ENCODE measurements at regions not wholly inside any gene's neighbourhood (a gene's known extent, or its start where the extent isn't known, plus 50 kb on each side); places are given as distances from the start of the nearest gene placed in this dataset.
A peak's percentile ranks its signal among the peaks of the same experiment; 100 is the strongest.
"Not testable (repeated sequence)": the region's sequence is repeated elsewhere in the genome, so short reads cannot be mapped to it uniquely, and the experiment has no call there.

DNA sequence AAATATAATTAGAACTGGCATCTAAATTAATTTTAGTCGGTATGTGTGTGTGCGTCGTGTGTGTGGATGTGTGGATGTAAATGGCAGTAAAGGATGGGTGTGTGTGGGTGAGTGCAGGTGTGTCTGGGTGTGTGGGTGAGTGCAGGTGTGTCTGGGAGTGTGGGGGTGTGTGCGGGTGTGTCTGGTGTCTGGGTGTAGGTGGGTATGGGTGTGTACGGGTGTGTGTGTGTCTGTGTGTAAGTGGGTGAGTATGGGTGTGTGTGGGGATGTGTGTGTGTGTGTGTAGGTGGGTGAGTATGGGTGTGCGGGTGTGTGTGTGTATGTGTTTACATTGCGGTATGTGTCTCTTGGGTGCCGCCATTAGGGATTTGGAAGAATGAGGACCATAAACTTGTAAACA is 55.0 kb downstream of the OR11H1 start:
- H3K27me3 ChIP-seq (ENCODE audit: control insufficient read depth, insufficient read depth, low read length); H3K9ac ChIP-seq (ENCODE audit: low read length in 3 of 3); intact Hi-C loops (cut with DNase I); FAIRE-seq; H3K9me3 ChIP-seq (ENCODE audit: control insufficient read depth in 2 of 3, insufficient read depth in 1 of 3, low read length in 3 of 3); H3K27ac ChIP-seq (ENCODE audit: low read depth in 2 of 2, low read length in 2 of 2); H3K4me3 ChIP-seq (ENCODE audit: low read length in 3 of 3); DNase-seq; H3K36me3 ChIP-seq (ENCODE audit: control insufficient read depth in 2 of 3, insufficient read depth in 3 of 3, low read length in 3 of 3); H3K4me1 ChIP-seq (ENCODE audit: control insufficient read depth in 2 of 3, insufficient read depth in 2 of 3, low read depth in 1 of 3, low read length in 3 of 3): not testable (repeated sequence)

DNA sequence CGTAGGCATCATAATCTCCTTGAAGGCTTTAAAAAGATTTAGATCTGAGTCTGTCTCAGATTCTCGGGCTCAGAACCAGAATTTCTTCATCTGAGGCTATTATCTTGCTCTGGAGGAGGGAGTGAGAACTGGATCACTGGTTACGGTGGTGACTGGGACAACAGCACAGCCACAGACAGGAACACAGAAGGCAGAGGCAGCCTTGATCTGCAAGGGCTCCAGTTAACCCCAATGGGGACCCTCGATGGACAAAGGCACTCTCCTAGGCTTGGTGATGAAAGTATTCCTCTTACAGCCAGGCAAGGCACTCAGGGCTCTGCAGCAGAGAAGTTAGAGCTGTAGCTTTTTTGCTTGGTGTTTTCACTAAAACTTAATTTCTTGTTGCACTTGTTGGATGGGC is 74.2 kb downstream of the OR11H1 start:
- H3K9ac ChIP-seq (ENCODE audit: low read length in 3 of 3); intact Hi-C loops (cut with DNase I); H3K27ac ChIP-seq (ENCODE audit: low read depth in 2 of 2, low read length in 2 of 2); DNase-seq; H3K9me3 ChIP-seq (ENCODE audit: control insufficient read depth in 2 of 3, insufficient read depth in 1 of 3, low read length in 3 of 3); H3K4me1 ChIP-seq (ENCODE audit: control insufficient read depth in 2 of 3, insufficient read depth in 2 of 3, low read depth in 1 of 3, low read length in 3 of 3); H3K27me3 ChIP-seq (ENCODE audit: control insufficient read depth, insufficient read depth, low read length); FAIRE-seq; H3K4me3 ChIP-seq (ENCODE audit: low read length in 3 of 3); H3K36me3 ChIP-seq (ENCODE audit: control insufficient read depth in 2 of 3, insufficient read depth in 3 of 3, low read length in 3 of 3): not testable (repeated sequence)

DNA sequence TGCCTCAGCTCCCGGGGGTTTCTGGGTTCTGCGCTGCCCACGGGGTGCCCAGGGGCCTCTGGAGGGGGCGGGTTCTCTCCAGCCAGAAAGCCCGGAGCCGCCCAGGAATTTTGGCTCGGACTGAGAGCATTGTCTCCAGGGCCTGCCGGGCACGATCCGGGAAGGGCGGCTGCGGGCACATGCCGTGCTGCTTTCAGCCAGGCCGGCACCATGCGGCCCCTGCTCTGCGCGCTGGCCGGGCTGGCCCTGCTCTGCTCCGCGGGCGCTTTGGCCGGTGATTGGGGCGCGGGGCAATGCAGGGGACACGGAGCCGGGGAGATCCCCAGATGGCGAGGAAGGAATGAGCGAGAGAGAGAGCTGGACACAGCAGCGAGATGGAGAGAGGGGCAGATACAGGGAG is 75.1 kb downstream of the OR11H1 start:
- H3K4me1 ChIP-seq (ENCODE audit: control insufficient read depth in 2 of 3, insufficient read depth in 2 of 3, low read depth in 1 of 3, low read length in 3 of 3); H3K9me3 ChIP-seq (ENCODE audit: control insufficient read depth in 2 of 3, insufficient read depth in 1 of 3, low read length in 3 of 3); H3K4me3 ChIP-seq (ENCODE audit: low read length in 3 of 3); H3K27ac ChIP-seq (ENCODE audit: low read depth in 2 of 2, low read length in 2 of 2); H3K36me3 ChIP-seq (ENCODE audit: control insufficient read depth in 2 of 3, insufficient read depth in 3 of 3, low read length in 3 of 3); H3K27me3 ChIP-seq (ENCODE audit: control insufficient read depth, insufficient read depth, low read length); H3K9ac ChIP-seq (ENCODE audit: low read length in 3 of 3); intact Hi-C loops (cut with DNase I); FAIRE-seq: not testable (repeated sequence)
- peak in 1 of 5 donors; percentile 26 for DNase-seq

DNA sequence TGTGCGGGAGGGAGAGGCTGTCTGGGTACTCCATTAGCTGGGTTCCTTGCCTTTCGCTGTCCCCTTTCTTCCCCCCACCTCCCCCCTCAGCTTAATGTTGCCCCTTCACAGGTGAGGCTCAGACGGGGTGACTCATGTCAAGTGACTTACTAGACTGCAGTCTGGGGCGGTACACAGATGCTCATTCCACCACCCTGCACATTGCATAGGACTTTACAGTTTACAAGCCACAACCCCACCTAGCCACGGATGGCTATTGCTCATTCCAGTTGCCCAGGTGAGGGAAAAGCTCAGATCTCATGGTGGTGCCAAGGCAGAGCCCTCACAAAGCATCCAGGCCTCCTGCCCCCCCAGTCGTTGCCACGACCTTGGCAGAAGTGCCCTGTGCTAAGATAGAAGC is 76.2 kb downstream of the OR11H1 start:
- FAIRE-seq; H3K27ac ChIP-seq (ENCODE audit: low read depth in 2 of 2, low read length in 2 of 2); intact Hi-C loops (cut with DNase I); H3K4me1 ChIP-seq (ENCODE audit: control insufficient read depth in 2 of 3, insufficient read depth in 2 of 3, low read depth in 1 of 3, low read length in 3 of 3); H3K9ac ChIP-seq (ENCODE audit: low read length in 3 of 3); H3K4me3 ChIP-seq (ENCODE audit: low read length in 3 of 3); H3K9me3 ChIP-seq (ENCODE audit: control insufficient read depth in 2 of 3, insufficient read depth in 1 of 3, low read length in 3 of 3); H3K27me3 ChIP-seq (ENCODE audit: control insufficient read depth, insufficient read depth, low read length); H3K36me3 ChIP-seq (ENCODE audit: control insufficient read depth in 2 of 3, insufficient read depth in 3 of 3, low read length in 3 of 3); DNase-seq: not testable (repeated sequence)

DNA sequence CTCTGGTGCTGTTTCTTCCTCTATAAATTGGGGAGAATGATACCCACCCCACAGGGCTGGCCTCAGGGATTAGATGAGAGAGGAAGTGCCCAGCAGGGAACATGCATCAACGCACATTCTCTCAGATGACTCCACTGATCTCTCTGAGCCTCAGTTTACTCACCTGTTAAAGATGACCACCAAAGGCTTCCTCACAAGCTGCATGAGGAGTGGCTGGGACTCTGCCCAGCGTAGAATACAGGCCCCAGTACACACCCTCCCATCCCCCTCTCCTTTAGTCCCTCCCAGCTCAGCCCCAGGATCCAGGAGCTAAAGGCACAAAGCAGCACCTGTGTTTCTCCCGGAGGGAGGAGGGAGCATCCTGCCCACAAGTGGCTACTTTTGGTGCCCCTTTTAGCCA is 76.7 kb downstream of the OR11H1 start:
- H3K36me3 ChIP-seq (ENCODE audit: control insufficient read depth in 2 of 3, insufficient read depth in 3 of 3, low read length in 3 of 3); FAIRE-seq; H3K27ac ChIP-seq (ENCODE audit: low read depth in 2 of 2, low read length in 2 of 2); DNase-seq; H3K4me1 ChIP-seq (ENCODE audit: control insufficient read depth in 2 of 3, insufficient read depth in 2 of 3, low read depth in 1 of 3, low read length in 3 of 3); H3K4me3 ChIP-seq (ENCODE audit: low read length in 3 of 3); intact Hi-C loops (cut with DNase I); H3K27me3 ChIP-seq (ENCODE audit: control insufficient read depth, insufficient read depth, low read length); H3K9me3 ChIP-seq (ENCODE audit: control insufficient read depth in 2 of 3, insufficient read depth in 1 of 3, low read length in 3 of 3); H3K9ac ChIP-seq (ENCODE audit: low read length in 3 of 3): not testable (repeated sequence)

DNA sequence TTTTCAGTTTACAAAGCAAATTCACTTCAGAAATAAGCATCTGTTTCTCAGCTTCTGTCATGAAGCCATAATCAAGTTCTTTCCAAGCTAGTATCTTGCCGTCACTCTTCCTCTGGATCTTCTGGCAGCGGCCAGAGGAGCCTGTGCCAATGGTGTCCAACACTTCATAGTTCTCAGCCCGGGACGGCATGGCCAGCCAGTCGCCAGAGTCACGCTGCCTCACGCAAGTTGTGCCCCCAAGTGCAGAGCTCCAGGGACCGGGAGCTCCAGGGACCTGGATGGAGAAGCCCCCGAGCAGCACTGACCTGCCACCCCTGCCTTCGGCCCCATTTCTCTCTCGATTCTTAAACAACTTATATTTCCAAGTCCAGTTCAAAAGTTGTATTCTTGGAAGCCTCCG is 76.9 kb upstream of the POTEH start:
- H3K9me3 ChIP-seq (ENCODE audit: control insufficient read depth in 2 of 3, insufficient read depth in 1 of 3, low read length in 3 of 3); H3K9ac ChIP-seq (ENCODE audit: low read length in 3 of 3); H3K27ac ChIP-seq (ENCODE audit: low read depth in 2 of 2, low read length in 2 of 2); H3K36me3 ChIP-seq (ENCODE audit: control insufficient read depth in 2 of 3, insufficient read depth in 3 of 3, low read length in 3 of 3); intact Hi-C loops (cut with DNase I); FAIRE-seq; H3K27me3 ChIP-seq (ENCODE audit: control insufficient read depth, insufficient read depth, low read length); H3K4me3 ChIP-seq (ENCODE audit: low read length in 3 of 3); H3K4me1 ChIP-seq (ENCODE audit: control insufficient read depth in 2 of 3, insufficient read depth in 2 of 3, low read depth in 1 of 3, low read length in 3 of 3): not testable (repeated sequence)
- peak in 1 of 5 donors; percentile 58 for DNase-seq

DNA sequence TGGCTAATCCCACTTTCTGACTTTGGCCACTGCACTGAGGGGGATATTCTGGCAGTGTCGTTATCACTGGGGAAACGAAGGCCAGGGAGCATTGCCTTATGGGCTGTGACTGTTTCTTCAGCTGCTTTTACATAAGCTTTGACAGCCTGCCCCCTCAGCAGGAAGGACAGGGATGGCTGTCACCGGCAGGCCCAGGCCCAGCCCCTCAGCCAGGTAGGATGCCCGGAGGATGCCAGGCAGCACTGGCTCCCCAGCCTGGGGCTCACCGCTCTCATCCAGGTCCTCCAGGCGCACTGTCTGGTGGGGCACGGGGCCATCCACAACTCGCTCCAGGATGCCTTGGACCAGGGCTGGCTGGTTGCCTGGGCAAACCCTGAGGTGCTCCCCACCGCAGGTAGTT is 74.7 kb upstream of the POTEH start:
- H3K4me1 ChIP-seq (ENCODE audit: control insufficient read depth in 2 of 3, insufficient read depth in 2 of 3, low read depth in 1 of 3, low read length in 3 of 3); H3K27ac ChIP-seq (ENCODE audit: low read depth in 2 of 2, low read length in 2 of 2); FAIRE-seq; intact Hi-C loops (cut with DNase I); H3K27me3 ChIP-seq (ENCODE audit: control insufficient read depth, insufficient read depth, low read length); DNase-seq; H3K36me3 ChIP-seq (ENCODE audit: control insufficient read depth in 2 of 3, insufficient read depth in 3 of 3, low read length in 3 of 3); H3K9ac ChIP-seq (ENCODE audit: low read length in 3 of 3); H3K9me3 ChIP-seq (ENCODE audit: control insufficient read depth in 2 of 3, insufficient read depth in 1 of 3, low read length in 3 of 3); H3K4me3 ChIP-seq (ENCODE audit: low read length in 3 of 3): not testable (repeated sequence)

DNA sequence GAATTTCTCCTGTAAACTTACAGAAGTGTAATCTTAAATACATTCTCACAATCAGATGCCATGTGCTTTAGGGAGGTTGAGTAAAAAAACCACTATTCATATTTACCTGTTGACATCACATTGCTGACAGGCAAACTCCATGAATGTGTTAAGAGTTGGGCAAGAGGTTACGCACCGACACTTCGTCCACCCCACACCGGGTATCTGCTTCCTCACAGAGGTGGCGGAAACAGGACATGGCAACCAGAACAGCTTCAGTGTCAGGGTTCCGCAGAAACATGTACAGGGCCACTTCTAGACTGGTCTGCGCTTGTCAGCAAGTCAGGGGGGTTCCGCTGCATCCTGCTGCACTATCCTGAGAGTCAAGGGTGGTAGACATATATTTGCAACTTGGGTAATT is 61.6 kb upstream of the POTEH start:
- H3K9ac ChIP-seq (ENCODE audit: low read length in 3 of 3); H3K36me3 ChIP-seq (ENCODE audit: control insufficient read depth in 2 of 3, insufficient read depth in 3 of 3, low read length in 3 of 3); FAIRE-seq; H3K27ac ChIP-seq (ENCODE audit: low read depth in 2 of 2, low read length in 2 of 2); intact Hi-C loops (cut with DNase I); H3K4me1 ChIP-seq (ENCODE audit: control insufficient read depth in 2 of 3, insufficient read depth in 2 of 3, low read depth in 1 of 3, low read length in 3 of 3); H3K4me3 ChIP-seq (ENCODE audit: low read length in 3 of 3); H3K27me3 ChIP-seq (ENCODE audit: control insufficient read depth, insufficient read depth, low read length); H3K9me3 ChIP-seq (ENCODE audit: control insufficient read depth in 2 of 3, insufficient read depth in 1 of 3, low read length in 3 of 3): not testable (repeated sequence)
- DNase-seq, result peak in 1 of 5 donors; percentile 51

DNA sequence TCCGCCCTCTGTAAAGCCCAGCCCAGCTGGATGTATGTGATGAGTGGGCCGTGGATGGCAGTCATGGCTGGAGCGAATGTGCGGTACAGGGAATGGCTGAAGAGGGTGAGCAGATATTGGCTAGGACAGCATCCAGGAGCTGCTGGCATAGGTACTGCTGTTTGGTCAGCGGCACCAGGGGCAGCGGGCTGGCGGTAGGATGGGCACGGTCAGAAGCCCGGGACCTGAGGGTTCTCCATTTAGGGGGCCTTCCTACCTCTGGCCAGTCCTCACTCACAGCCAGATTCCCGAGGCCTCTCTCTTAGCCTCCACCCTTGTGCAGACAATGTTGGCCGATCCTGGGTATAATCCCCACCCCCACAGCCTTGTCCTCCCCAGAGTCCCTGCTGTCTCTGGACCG is 53.1 kb upstream of the POTEH start:
- H3K9me3 ChIP-seq (ENCODE audit: control insufficient read depth in 2 of 3, insufficient read depth in 1 of 3, low read length in 3 of 3); DNase-seq; intact Hi-C loops (cut with DNase I); H3K36me3 ChIP-seq (ENCODE audit: control insufficient read depth in 2 of 3, insufficient read depth in 3 of 3, low read length in 3 of 3); H3K27me3 ChIP-seq (ENCODE audit: control insufficient read depth, insufficient read depth, low read length); H3K9ac ChIP-seq (ENCODE audit: low read length in 3 of 3); H3K4me3 ChIP-seq (ENCODE audit: low read length in 3 of 3); H3K27ac ChIP-seq (ENCODE audit: low read depth in 2 of 2, low read length in 2 of 2); H3K4me1 ChIP-seq (ENCODE audit: control insufficient read depth in 2 of 3, insufficient read depth in 2 of 3, low read depth in 1 of 3, low read length in 3 of 3); FAIRE-seq: not testable (repeated sequence)

Data from kidney (tissue), 10 donors.